ENCODE measurements at regions not wholly inside any gene's neighbourhood (a gene's known extent, or its start where the extent isn't known, plus 50 kb on each side); places are given as distances from the start of the nearest gene placed in this dataset.

- TF ChIP-seq CTCF (conservative IDR thresholded peaks at IDR 0.05) (no peak), EZH2 (IDR thresholded peaks at IDR 0.05; ENCODE audit: low read depth) (no peak)
Measured at GRCh38 chr9:30201024-30201423, 2183.4 kb upstream of the ACO1 start.

Measured in PC-9 (cell line).